RWPE2 (cell line): ENCODE measurements at regions not wholly inside any gene's neighbourhood (a gene's known extent, or its start where the extent isn't known, plus 50 kb on each side); places are given as distances from the start of the nearest gene placed in this dataset.

Source experiments
- ATAC-seq: fragments of 200-7000 bp; cut with Tn5 transposase; 3 replicates; pipeline ENCODE4 v1.9.1; 2021; ENCODE audit warnings: low read depth
- DNase-seq: peaks from one replicate; pipeline ENCODE4 v3.0.0-alpha.2; 2020; ENCODE audit warnings: low spot score
- H3K27ac ChIP-seq: fragments of 450-650 bp; 2 replicates; pipeline ENCODE4 v1.5.1; 2017; ENCODE audit warnings: mild to moderate bottlenecking; ENCODE audit not compliant: poor library complexity, severe bottlenecking
- H3K27me3 ChIP-seq: fragments of 250-450 bp; sonication (Bioruptor Pico); 2 replicates; pipeline ENCODE4 v1.5.1; 2021; ENCODE audit warnings: mild to moderate bottlenecking, moderate library complexity; ENCODE audit not compliant: insufficient read depth, poor library complexity, severe bottlenecking
- H3K36me3 ChIP-seq: fragments of 250-450 bp; sonication (Bioruptor Pico); 2 replicates; pipeline ENCODE4 v1.5.1; 2020; ENCODE audit warnings: low read depth, mild to moderate bottlenecking, moderate library complexity
- H3K4me1 ChIP-seq: fragments of 250-450 bp; sonication (Bioruptor Pico); 2 replicates; pipeline ENCODE4 v1.5.1; 2021; ENCODE audit warnings: mild to moderate bottlenecking, moderate library complexity; ENCODE audit not compliant: insufficient read depth, poor library complexity, severe bottlenecking
- H3K4me3 ChIP-seq: fragments of 250-450 bp; sonication (Bioruptor Pico); 2 replicates; pipeline ENCODE4 v1.5.1; 2021; ENCODE audit warnings: mild to moderate bottlenecking, moderate library complexity; ENCODE audit not compliant: severe bottlenecking
- H3K9me3 ChIP-seq: fragments of 250-450 bp; sonication (Bioruptor Pico); 2 replicates; pipeline ENCODE4 v1.5.1; 2021; ENCODE audit warnings: mild to moderate bottlenecking, moderate library complexity; ENCODE audit not compliant: severe bottlenecking
- TF ChIP-seq, protein P1 (sequence below): fragments of 450-650 bp; IDR thresholded peaks from one replicate; pipeline ENCODE4 v1.5.1; 2017; ENCODE audit warnings: mild to moderate bottlenecking, moderate library complexity; ENCODE audit not compliant: poor library complexity, severe bottlenecking

DNA sequence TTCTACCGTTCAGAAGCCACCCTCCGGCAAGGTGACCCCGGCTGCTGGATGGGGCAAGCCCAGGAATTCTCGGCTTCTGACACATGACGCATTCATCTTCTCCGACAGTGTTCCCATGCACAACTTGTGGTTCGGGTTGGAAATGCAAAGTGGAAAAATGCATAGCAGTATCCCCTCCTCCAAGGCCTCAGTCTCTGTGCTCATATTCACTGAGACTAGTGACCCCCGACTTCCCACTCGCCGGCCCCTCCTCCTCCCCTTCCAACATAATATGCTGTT is 70.0 kb upstream of the NTM start:
- TF ChIP-seq, protein P1, sequence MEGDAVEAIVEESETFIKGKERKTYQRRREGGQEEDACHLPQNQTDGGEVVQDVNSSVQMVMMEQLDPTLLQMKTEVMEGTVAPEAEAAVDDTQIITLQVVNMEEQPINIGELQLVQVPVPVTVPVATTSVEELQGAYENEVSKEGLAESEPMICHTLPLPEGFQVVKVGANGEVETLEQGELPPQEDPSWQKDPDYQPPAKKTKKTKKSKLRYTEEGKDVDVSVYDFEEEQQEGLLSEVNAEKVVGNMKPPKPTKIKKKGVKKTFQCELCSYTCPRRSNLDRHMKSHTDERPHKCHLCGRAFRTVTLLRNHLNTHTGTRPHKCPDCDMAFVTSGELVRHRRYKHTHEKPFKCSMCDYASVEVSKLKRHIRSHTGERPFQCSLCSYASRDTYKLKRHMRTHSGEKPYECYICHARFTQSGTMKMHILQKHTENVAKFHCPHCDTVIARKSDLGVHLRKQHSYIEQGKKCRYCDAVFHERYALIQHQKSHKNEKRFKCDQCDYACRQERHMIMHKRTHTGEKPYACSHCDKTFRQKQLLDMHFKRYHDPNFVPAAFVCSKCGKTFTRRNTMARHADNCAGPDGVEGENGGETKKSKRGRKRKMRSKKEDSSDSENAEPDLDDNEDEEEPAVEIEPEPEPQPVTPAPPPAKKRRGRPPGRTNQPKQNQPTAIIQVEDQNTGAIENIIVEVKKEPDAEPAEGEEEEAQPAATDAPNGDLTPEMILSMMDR = no peak
- ATAC-seq = no peak

DNA sequence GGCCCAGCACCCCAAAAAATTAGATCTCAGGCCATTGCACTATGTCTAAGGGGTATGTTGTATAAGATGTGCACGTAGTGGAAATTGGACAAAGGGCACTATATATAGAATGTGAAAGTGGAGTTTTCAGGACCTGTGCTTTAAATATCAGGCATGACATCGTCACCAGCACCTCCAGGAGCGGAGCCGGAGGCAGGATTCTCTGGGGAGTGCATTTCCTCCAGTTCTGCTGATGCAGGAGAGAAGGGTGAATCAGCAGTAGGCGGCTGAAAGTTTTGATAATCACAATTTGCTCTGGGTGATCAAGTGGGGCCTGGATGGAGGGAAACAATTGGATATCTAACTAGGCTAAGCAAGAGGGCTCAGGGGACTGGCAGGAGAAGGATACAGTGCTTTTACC is 69.1 kb upstream of the NTM start:
- Histone ChIP-seq H3K4me3 (no peak overlapping the region), H3K27me3 (peaks cover 45% of the 10 kb centered on the region), H3K27ac (no peak overlapping the region), H3K4me1 (no peaks in the 10 kb centered on the region), H3K36me3 (no peaks in the 10 kb centered on the region), H3K9me3 (no peaks in the 10 kb centered on the region)
- DNase-seq (no peak), ATAC-seq (no peak)
- TF ChIP-seq, protein P1 = no peak

More for the DNA sequence above, 70.0 kb upstream of the NTM start:
- Histone ChIP-seq H3K27ac (no peak overlapping the region), H3K9me3 (no peaks in the 10 kb centered on the region), H3K36me3 (no peaks in the 10 kb centered on the region), H3K27me3 (peaks cover 52% of the 10 kb centered on the region), H3K4me3 (no peak overlapping the region), H3K4me1 (no peaks in the 10 kb centered on the region)
- no peak for DNase-seq

DNA sequence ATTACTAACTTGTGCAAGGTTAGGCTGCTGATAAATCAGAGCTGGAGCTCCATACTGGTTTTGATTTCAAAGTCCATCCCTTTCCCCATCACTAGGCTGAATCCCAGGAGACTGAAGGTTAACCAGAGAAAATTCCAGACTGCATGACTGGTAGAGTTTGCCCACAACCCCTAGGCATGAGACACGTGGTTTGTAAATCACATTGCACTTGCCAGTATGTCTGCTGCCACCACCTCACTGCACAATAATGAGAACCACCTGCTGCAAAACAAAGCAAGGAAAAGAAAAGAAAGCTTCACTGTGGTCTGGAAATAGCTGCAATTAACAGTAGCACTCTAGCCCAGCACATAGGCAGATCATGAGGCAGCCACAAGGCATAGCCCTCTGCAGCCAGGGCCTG is 67.6 kb upstream of the NTM start:
- Histone ChIP-seq H3K27me3 (peaks cover 29% of the 10 kb centered on the region), H3K27ac (no peak overlapping the region), H3K4me3 (no peak overlapping the region), H3K36me3 (no peaks in the 10 kb centered on the region), H3K9me3 (no peaks in the 10 kb centered on the region), H3K4me1 (no peaks in the 10 kb centered on the region)
- ATAC-seq (no peak), DNase-seq (no peak)
- TF ChIP-seq, protein P1 = no peak

DNA sequence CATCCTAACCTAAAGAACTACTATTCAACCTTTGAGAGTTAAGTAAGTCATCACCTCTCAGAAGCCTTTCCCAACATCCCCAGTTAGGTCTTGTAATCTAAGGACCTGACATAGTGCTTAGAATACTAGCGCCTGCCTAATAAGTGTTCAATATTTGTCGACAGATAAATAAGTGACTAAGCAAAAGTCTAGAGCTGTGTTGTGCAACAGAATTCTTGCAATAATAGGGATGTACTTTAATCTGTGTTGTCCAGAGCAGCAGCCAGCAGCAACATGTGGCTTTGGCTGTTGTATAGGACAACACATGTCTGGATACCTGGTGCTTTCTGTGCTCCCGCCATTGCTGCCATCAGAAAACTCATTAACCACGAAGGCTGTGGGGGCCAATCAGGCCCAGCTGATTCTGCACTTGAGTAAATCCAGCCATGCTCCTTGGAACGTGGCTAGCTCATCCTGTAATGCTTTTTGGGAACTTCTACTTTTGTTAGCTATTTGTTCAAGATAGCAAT is 66.8 kb upstream of the NTM start:
- ATAC-seq = no peak
- TF ChIP-seq, protein P1 = no peak
- H3K4me1 ChIP-seq = no peaks in the 10 kb centered on the region

DNA sequence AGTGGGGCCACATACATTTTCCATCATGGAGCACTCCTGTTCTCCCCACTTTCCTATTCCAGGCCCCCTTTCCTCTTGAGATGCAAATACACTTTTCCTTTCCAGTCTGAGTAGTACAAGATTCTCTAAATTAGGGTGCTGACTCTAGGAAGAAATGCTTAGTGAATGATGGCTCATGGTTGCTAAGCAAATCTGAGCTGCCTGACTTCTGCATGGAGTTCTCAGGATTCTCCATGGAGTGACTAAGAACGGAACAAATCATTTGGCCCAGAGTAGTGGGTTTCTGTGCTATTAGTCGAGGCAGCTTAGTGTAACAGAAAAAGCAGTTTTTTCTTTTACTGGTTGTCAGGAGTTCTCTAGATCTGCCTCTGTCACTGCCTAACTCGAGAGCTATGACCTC is 65.4 kb upstream of the NTM start:
- H3K9me3 ChIP-seq = no peaks in the 10 kb centered on the region
- TF ChIP-seq, protein P1 = no peak
- no peak overlapping the region for H3K27ac ChIP-seq
- ATAC-seq = no peak
- no peaks in the 10 kb centered on the region for H3K36me3 ChIP-seq
- no peak overlapping the region for H3K4me3 ChIP-seq
- DNase-seq = no peak
- peaks cover 8% of the 10 kb centered on the region for H3K27me3 ChIP-seq
- H3K4me1 ChIP-seq = no peaks in the 10 kb centered on the region

More for the DNA sequence above, 66.8 kb upstream of the NTM start:
- Histone ChIP-seq H3K36me3 (no peaks in the 10 kb centered on the region), H3K4me3 (no peak overlapping the region), H3K27me3 (peaks cover 21% of the 10 kb centered on the region), H3K9me3 (no peaks in the 10 kb centered on the region), H3K27ac (no peak overlapping the region)
- DNase-seq = no peak
